Osteoblast (primary cell): ENCODE measurements at regions not wholly inside any gene's neighbourhood (a gene's known extent, or its start where the extent isn't known, plus 50 kb on each side); places are given as distances from the start of the nearest gene placed in this dataset.

Experiments
- DNase-seq: peaks from one replicate; pipeline ENCODE4 v3.0.0; 2011; ENCODE audit warnings: low spot score, mixed read lengths; ENCODE audit not compliant: insufficient read length; ENCODE audit errors: missing footprints
- H2AFZ ChIP-seq: 2 replicates; pipeline ENCODE4 v1.6.0; 2011; ENCODE audit warnings: mild to moderate bottlenecking, low read length
- H3K27ac ChIP-seq: 2 replicates; pipeline ENCODE4 v1.5.1; 2011; ENCODE audit warnings: mild to moderate bottlenecking, low read depth, low read length, moderate library complexity
- H3K27me3 ChIP-seq: 2 replicates; pipeline ENCODE4 v1.6.0; 2012; ENCODE audit warnings: mild to moderate bottlenecking, control low read depth, inconsistent platforms, low read length, moderate library complexity; ENCODE audit not compliant: insufficient read depth
- H3K36me3 ChIP-seq: 2 replicates; pipeline ENCODE4 v1.5.1; 2011; ENCODE audit warnings: mild to moderate bottlenecking, low read length, control low read depth, moderate library complexity; ENCODE audit not compliant: insufficient read depth
- H3K4me1 ChIP-seq: 2 replicates; pipeline ENCODE4 v1.5.1; 2011; ENCODE audit warnings: mild to moderate bottlenecking, low read length, control low read depth, moderate library complexity; ENCODE audit not compliant: insufficient read depth
- H3K4me2 ChIP-seq: 2 replicates; pipeline ENCODE4 v1.6.0; 2011; ENCODE audit warnings: mild to moderate bottlenecking, low read length; ENCODE audit not compliant: insufficient read depth
- H3K4me3 ChIP-seq: fragments of 200-600 bp; sonication (generic); 3 replicates; pipeline ENCODE4 v1.5.1; 2012; ENCODE audit warnings: mild to moderate bottlenecking, low read length, inconsistent platforms; ENCODE audit not compliant: insufficient read depth
- H3K79me2 ChIP-seq: 2 replicates; pipeline ENCODE4 v1.6.0; 2012; ENCODE audit warnings: mild to moderate bottlenecking, low read length, control low read depth, inconsistent platforms; ENCODE audit not compliant: insufficient read depth
- H3K9me3 ChIP-seq: 2 replicates; pipeline ENCODE4 v1.5.1; 2011; ENCODE audit warnings: low read depth, low read length, control low read depth
- H4K20me1 ChIP-seq: 2 replicates; pipeline ENCODE4 v1.6.0; 2012; ENCODE audit warnings: mild to moderate bottlenecking, low read length, control low read depth; ENCODE audit not compliant: insufficient read depth
- TF ChIP-seq, protein P1 (sequence below): IDR thresholded peaks from 2 replicates; pipeline ENCODE4 v1.5.1; 2011; ENCODE audit warnings: mild to moderate bottlenecking, low read depth, low read length, moderate library complexity; ENCODE audit errors: extremely low read depth

- Histone ChIP-seq H3K27ac (no peak overlapping the region), H3K4me3 (no peak overlapping the region), H3K4me1 (no peaks in the 10 kb centered on the region), H3K9me3 (no peaks in the 10 kb centered on the region), H3K27me3 (no peaks in the 10 kb centered on the region), H2AFZ (no peak overlapping the region), H3K36me3 (no peaks in the 10 kb centered on the region), H3K4me2 (no peak overlapping the region), H3K79me2 (no peaks in the 10 kb centered on the region), H4K20me1 (no peaks in the 10 kb centered on the region)
- no peak for DNase-seq
- TF ChIP-seq, protein P1, sequence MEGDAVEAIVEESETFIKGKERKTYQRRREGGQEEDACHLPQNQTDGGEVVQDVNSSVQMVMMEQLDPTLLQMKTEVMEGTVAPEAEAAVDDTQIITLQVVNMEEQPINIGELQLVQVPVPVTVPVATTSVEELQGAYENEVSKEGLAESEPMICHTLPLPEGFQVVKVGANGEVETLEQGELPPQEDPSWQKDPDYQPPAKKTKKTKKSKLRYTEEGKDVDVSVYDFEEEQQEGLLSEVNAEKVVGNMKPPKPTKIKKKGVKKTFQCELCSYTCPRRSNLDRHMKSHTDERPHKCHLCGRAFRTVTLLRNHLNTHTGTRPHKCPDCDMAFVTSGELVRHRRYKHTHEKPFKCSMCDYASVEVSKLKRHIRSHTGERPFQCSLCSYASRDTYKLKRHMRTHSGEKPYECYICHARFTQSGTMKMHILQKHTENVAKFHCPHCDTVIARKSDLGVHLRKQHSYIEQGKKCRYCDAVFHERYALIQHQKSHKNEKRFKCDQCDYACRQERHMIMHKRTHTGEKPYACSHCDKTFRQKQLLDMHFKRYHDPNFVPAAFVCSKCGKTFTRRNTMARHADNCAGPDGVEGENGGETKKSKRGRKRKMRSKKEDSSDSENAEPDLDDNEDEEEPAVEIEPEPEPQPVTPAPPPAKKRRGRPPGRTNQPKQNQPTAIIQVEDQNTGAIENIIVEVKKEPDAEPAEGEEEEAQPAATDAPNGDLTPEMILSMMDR, result no peak
These were observed 622.1 kb downstream of the IGSF11 start for GRCh38 chr3:118412503-118412902.

DNA sequence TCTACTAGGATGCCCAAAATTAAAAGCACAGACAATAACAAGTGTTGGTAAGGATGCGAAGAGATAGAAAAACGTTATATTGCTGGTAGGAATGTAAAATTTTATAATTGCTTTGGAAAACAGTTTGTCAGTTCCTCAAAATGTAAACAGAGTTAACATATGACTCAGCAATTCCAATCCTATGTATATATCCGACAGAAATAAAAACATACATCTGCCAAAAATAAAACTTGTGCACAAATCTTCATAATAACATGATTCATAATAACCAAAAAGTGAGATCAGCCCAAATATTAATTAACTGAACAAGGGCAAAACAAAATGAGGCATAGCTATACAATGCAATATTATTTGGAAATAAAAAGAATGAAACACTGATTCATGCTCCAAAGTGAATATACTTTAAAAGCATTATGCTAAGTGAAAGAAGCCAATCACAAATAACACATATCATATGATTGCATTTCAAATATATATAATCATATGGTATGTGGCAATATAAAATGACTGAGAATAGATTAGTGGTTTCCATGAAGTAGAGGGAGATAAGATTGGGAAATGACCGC, 609.3 kb downstream of the IGSF11 start:
- TF ChIP-seq, protein P1, result no peak
- no peaks in the 10 kb centered on the region for H3K27me3 ChIP-seq
- no peaks in the 10 kb centered on the region for H3K4me1 ChIP-seq
- H3K4me2 ChIP-seq, result no peak overlapping the region
- no peaks in the 10 kb centered on the region for H4K20me1 ChIP-seq
- H2AFZ ChIP-seq, result no peak overlapping the region
- no peak overlapping the region for H3K27ac ChIP-seq
- no peaks in the 10 kb centered on the region for H3K9me3 ChIP-seq
- no peak for DNase-seq
- no peaks in the 10 kb centered on the region for H3K36me3 ChIP-seq
- H3K4me3 ChIP-seq, result no peak overlapping the region
- no peaks in the 10 kb centered on the region for H3K79me2 ChIP-seq

GRCh38 chr3:118433825-118434224, 600.8 kb downstream of the IGSF11 start:
- no peak overlapping the region for H3K4me2 ChIP-seq
- no peak overlapping the region for H3K4me3 ChIP-seq
- H4K20me1 ChIP-seq, result no peaks in the 10 kb centered on the region
- H3K36me3 ChIP-seq, result no peaks in the 10 kb centered on the region
- no peak overlapping the region for H3K27ac ChIP-seq
- TF ChIP-seq, protein P1, result no peak
- no peaks in the 10 kb centered on the region for H3K79me2 ChIP-seq
- no peaks in the 10 kb centered on the region for H3K27me3 ChIP-seq
- no peak for DNase-seq
- H2AFZ ChIP-seq, result no peak overlapping the region
- H3K9me3 ChIP-seq, result peaks cover 4% of the 10 kb centered on the region
- H3K4me1 ChIP-seq, result no peaks in the 10 kb centered on the region

DNA sequence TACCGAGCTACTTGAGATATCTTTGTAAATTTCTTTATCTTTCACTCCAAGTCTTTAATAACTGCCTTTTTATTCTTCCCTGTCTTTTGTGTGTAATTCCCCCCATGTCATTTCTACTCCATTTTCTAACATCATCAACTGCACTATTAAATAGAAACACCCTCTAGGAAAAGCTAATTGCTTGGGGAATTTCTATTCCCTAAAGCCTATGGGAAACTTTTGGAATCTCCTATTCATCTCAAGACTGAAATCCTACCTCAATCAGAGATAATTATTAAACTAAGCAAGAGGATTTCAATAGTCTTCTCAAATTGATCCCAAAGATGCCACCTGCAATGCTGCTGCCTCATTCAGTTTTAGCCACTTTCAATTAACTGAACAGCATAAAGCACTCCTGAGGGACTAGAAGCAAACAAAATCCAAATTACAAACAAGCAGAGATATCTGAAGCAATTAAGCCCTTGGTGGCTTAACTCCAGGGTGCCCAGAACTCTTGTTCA, 598.7 kb downstream of the IGSF11 start:
- Histone ChIP-seq H2AFZ (no peak overlapping the region), H3K27ac (no peak overlapping the region), H3K4me3 (no peak overlapping the region), H3K9me3 (peaks cover 4% of the 10 kb centered on the region), H4K20me1 (no peaks in the 10 kb centered on the region), H3K4me1 (no peaks in the 10 kb centered on the region), H3K4me2 (no peak overlapping the region), H3K27me3 (no peaks in the 10 kb centered on the region), H3K36me3 (no peaks in the 10 kb centered on the region), H3K79me2 (no peaks in the 10 kb centered on the region)
- DNase-seq, result no peak
- TF ChIP-seq, protein P1, result no peak
